ENCODE measurements at regions not wholly inside any gene's neighbourhood (a gene's known extent, or its start where the extent isn't known, plus 50 kb on each side); places are given as distances from the start of the nearest gene placed in this dataset.

GRCh38 chr20:17810062-17810631, 110.4 kb downstream of the BANF2 start:
- no peak for DNase-seq

GRCh38 chr20:17809362-17810061, 109.7 kb downstream of the BANF2 start:
- no peak for DNase-seq

- DNase-seq = no peak
Observed at GRCh38 chr20:17808782-17809181, 109.0 kb downstream of the BANF2 start.

GRCh38 chr20:17808357-17808756, 108.6 kb downstream of the BANF2 start:
- DNase-seq = no peak

GRCh38 chr20:17807651-17808050, 107.9 kb downstream of the BANF2 start:
- DNase-seq = no peak

- no peak for DNase-seq
Observed at GRCh38 chr20:17806739-17807441, 107.1 kb downstream of the BANF2 start.

- DNase-seq = no peak
Observed at GRCh38 chr20:17806107-17806506, 106.3 kb downstream of the BANF2 start.

GRCh38 chr20:17803765-17804164, 104.0 kb downstream of the BANF2 start:
- DNase-seq = no peak

GRCh38 chr20:17799575-17800227, 99.9 kb downstream of the BANF2 start:
- DNase-seq = no peak

- DNase-seq = no peak
Observed at GRCh38 chr20:17798601-17799000, 98.8 kb downstream of the BANF2 start.

- DNase-seq = no peak
Observed at GRCh38 chr20:17797579-17797978, 97.8 kb downstream of the BANF2 start.

GRCh38 chr20:17797161-17797560, 97.4 kb downstream of the BANF2 start:
- DNase-seq = no peak

GRCh38 chr20:17796091-17796563, 96.4 kb downstream of the BANF2 start:
- no peak for DNase-seq

- DNase-seq = no peak
Observed at GRCh38 chr20:17795501-17796071, 95.8 kb downstream of the BANF2 start.

- DNase-seq = no peak
Observed at GRCh38 chr20:17795003-17795402, 95.2 kb downstream of the BANF2 start.

- no peak for DNase-seq
Observed at GRCh38 chr20:17794400-17794799, 94.6 kb downstream of the BANF2 start.

- DNase-seq = no peak
Observed at GRCh38 chr20:17793986-17794385, 94.2 kb downstream of the BANF2 start.

- no peak for DNase-seq
Observed at GRCh38 chr20:17790296-17790695, 90.5 kb downstream of the BANF2 start.

GRCh38 chr20:17787816-17788215, 88.0 kb downstream of the BANF2 start:
- DNase-seq = no peak

GRCh38 chr20:17786221-17786718, 86.5 kb downstream of the BANF2 start:
- no peak for DNase-seq

Data from NCI-H774 (cell line).